GM18867 (cell line): ENCODE measurements at regions not wholly inside any gene's neighbourhood (a gene's known extent, or its start where the extent isn't known, plus 50 kb on each side); places are given as distances from the start of the nearest gene placed in this dataset.
"Not testable (repeated sequence)": the region's sequence is repeated elsewhere in the genome, so short reads cannot be mapped to it uniquely, and the experiment has no call there.

Source experiments
- ATAC-seq: cut with Tn5 transposase; IDR thresholded peaks from one replicate; pipeline ENCODE4 v1.9.1; 2021; ENCODE audit warnings: mild to moderate bottlenecking, moderate library complexity; ENCODE audit not compliant: unreplicated experiment

- no peak for ATAC-seq
Measured at GRCh38 chrX:43188296-43188695, 410.3 kb upstream of the PPP1R2C start.

GRCh38 chrX:43211570-43211969, 433.6 kb upstream of the PPP1R2C start:
- no peak for ATAC-seq

- ATAC-seq = no peak
Measured at GRCh38 chrX:43218198-43218597, 437.9 kb upstream of the MAOA start.

GRCh38 chrX:43224496-43224895, 431.6 kb upstream of the MAOA start:
- ATAC-seq = no peak

- ATAC-seq = no peak
Measured at GRCh38 chrX:43225626-43226328, 430.3 kb upstream of the MAOA start.

GRCh38 chrX:43238461-43238945, 417.6 kb upstream of the MAOA start:
- no peak for ATAC-seq

GRCh38 chrX:43239356-43239755, 416.7 kb upstream of the MAOA start:
- ATAC-seq = no peak

GRCh38 chrX:43255596-43255995, 400.5 kb upstream of the MAOA start:
- ATAC-seq = no peak

GRCh38 chrX:43266487-43266886, 389.6 kb upstream of the MAOA start:
- ATAC-seq = no peak

GRCh38 chrX:43267652-43268051, 388.4 kb upstream of the MAOA start:
- no peak for ATAC-seq

GRCh38 chrX:43269201-43269600, 386.9 kb upstream of the MAOA start:
- ATAC-seq = no peak

GRCh38 chrX:43277879-43278278, 378.2 kb upstream of the MAOA start:
- ATAC-seq = no peak

GRCh38 chrX:43278440-43278839, 377.7 kb upstream of the MAOA start:
- ATAC-seq = no peak

GRCh38 chrX:43279341-43279808, 376.7 kb upstream of the MAOA start:
- ATAC-seq = no peak

- no peak for ATAC-seq
Measured at GRCh38 chrX:43283187-43283586, 372.9 kb upstream of the MAOA start.

GRCh38 chrX:43311625-43312024, 344.5 kb upstream of the MAOA start:
- ATAC-seq = not testable (repeated sequence)

- ATAC-seq = no peak
Measured at GRCh38 chrX:43313035-43313434, 343.1 kb upstream of the MAOA start.

- no peak for ATAC-seq
Measured at GRCh38 chrX:43314525-43314924, 341.6 kb upstream of the MAOA start.

- ATAC-seq = no peak
Measured at GRCh38 chrX:43315622-43316021, 340.5 kb upstream of the MAOA start.

- ATAC-seq = no peak
Measured at GRCh38 chrX:43316146-43316545, 340.0 kb upstream of the MAOA start.

GRCh38 chrX:43317378-43317777, 338.7 kb upstream of the MAOA start:
- no peak for ATAC-seq

- ATAC-seq = no peak
Measured at GRCh38 chrX:43328358-43328946, 327.6 kb upstream of the MAOA start.

GRCh38 chrX:43333543-43333942, 322.6 kb upstream of the MAOA start:
- no peak for ATAC-seq
